Fibroblast of upper back skin (primary cell): ENCODE measurements at regions not wholly inside any gene's neighbourhood (a gene's known extent, or its start where the extent isn't known, plus 50 kb on each side); places are given as distances from the start of the nearest gene placed in this dataset.

Source experiments
- DNase-seq: peaks from one replicate; pipeline ENCODE4 v3.0.0-alpha.2; 2013

- DNase-seq = no peak
These were observed 554.2 kb downstream of the TCERG1L start for GRCh38 chr10:130757271-130757670.

- DNase-seq = no peak
These were observed 553.6 kb downstream of the TCERG1L start for GRCh38 chr10:130757821-130758489.

- no peak for DNase-seq
These were observed 553.0 kb downstream of the TCERG1L start for GRCh38 chr10:130758529-130758928.

GRCh38 chr10:130761032-130761575, 550.4 kb downstream of the TCERG1L start:
- no peak for DNase-seq

- no peak for DNase-seq
These were observed 549.7 kb downstream of the TCERG1L start for GRCh38 chr10:130761788-130762301.

GRCh38 chr10:130762491-130762890, 549.0 kb downstream of the TCERG1L start:
- DNase-seq = no peak

- DNase-seq = no peak
These were observed 548.5 kb downstream of the TCERG1L start for GRCh38 chr10:130763071-130763470.

- no peak for DNase-seq
These were observed 548.0 kb downstream of the TCERG1L start for GRCh38 chr10:130763491-130763890.

- DNase-seq = no peak
These were observed 546.9 kb downstream of the TCERG1L start for GRCh38 chr10:130764651-130765050.

GRCh38 chr10:130766071-130766470, 545.5 kb downstream of the TCERG1L start:
- DNase-seq = no peak

- no peak for DNase-seq
These were observed 544.3 kb downstream of the TCERG1L start for GRCh38 chr10:130767116-130767730.

GRCh38 chr10:130769146-130770017, 542.1 kb downstream of the TCERG1L start:
- DNase-seq = no peak

GRCh38 chr10:130770018-130770630, 541.4 kb downstream of the TCERG1L start:
- no peak for DNase-seq

GRCh38 chr10:130771491-130771946, 540.0 kb downstream of the TCERG1L start:
- no peak for DNase-seq

- no peak for DNase-seq
These were observed 539.5 kb downstream of the TCERG1L start for GRCh38 chr10:130772056-130772455.

GRCh38 chr10:130772676-130773075, 538.8 kb downstream of the TCERG1L start:
- DNase-seq = no peak

- no peak for DNase-seq
These were observed 537.6 kb downstream of the TCERG1L start for GRCh38 chr10:130773941-130774340.

GRCh38 chr10:130774871-130775270, 536.6 kb downstream of the TCERG1L start:
- no peak for DNase-seq

- DNase-seq = no peak
These were observed 536.2 kb downstream of the TCERG1L start for GRCh38 chr10:130775311-130775710.

- no peak for DNase-seq
These were observed 534.8 kb downstream of the TCERG1L start for GRCh38 chr10:130776724-130777123.

- no peak for DNase-seq
These were observed 533.9 kb downstream of the TCERG1L start for GRCh38 chr10:130777507-130778165.

- no peak for DNase-seq
These were observed 533.4 kb downstream of the TCERG1L start for GRCh38 chr10:130778166-130778545.
